T-cell (primary cell): ENCODE measurements at regions not wholly inside any gene's neighbourhood (a gene's known extent, or its start where the extent isn't known, plus 50 kb on each side); places are given as distances from the start of the nearest gene placed in this dataset.

Experiments
- ATAC-seq, 4 experiments: fragments of 200-7000 bp in 3 of 4; fragments of 150-1000 bp in 1 of 4; cut with Tn5 transposase; replicated peaks in 1 of 4; 1 replicate in 3 of 4; 2 replicates in 1 of 4; pipeline ENCODE4 v1.10.0; 2021; ENCODE audit warnings: moderate library complexity in 3 of 4, mild to moderate bottlenecking in 2 of 4, moderate number of reproducible peaks in 1 of 4
- CTCF ChIA-PET, 2 donors: fragments of 300-600 bp; sonication (Branson Sonifier 250); formaldehyde crosslinking; loops; one replicate each; lab custom pipeline; 2022; ENCODE audit warnings: antibody characterized with exemption in 2 of 2; lab: Charles Lee
- POLR2A ChIA-PET, 2 donors: fragments of 300-600 bp; sonication (Branson Sonifier 250); formaldehyde crosslinking; loops; one replicate each; lab custom pipeline; 2022; ENCODE audit warnings: antibody characterized with exemption in 2 of 2; lab: Charles Lee
- DNase-seq, 35 experiments: peaks; one replicate each; pipeline versions ENCODE4 v3.0.0 to v3.0.0-alpha.2; 2013 to 2023
- H3K27ac ChIP-seq: one replicate; pipeline ENCODE4 v1.5.1; 2013; ENCODE audit warnings: low read length
- H3K27me3 ChIP-seq, 2 experiments: replicated peaks in 1 of 2; 1 replicate in 1 of 2; 2 replicates in 1 of 2; pipeline versions ENCODE4 v1.6.1 to v1.7.0; 2013; ENCODE audit warnings: low read length in 1 of 2, mixed read lengths in 1 of 2; ENCODE audit not compliant: control insufficient read depth in 2 of 2, insufficient read depth in 2 of 2; ENCODE audit errors: extremely low read depth in 1 of 2
- H3K36me3 ChIP-seq, 2 donors: 1 replicate in 1 of 2; 2 replicates in 1 of 2; pipeline versions ENCODE4 v1.6.1 to v1.7.0; 2013; ENCODE audit warnings: low read length in 1 of 2; ENCODE audit not compliant: control insufficient read depth in 2 of 2, insufficient read depth in 1 of 2; ENCODE audit errors: extremely low read depth in 1 of 2
- H3K4me1 ChIP-seq, 2 experiments: 1 replicate in 1 of 2; 2 replicates in 1 of 2; pipeline versions ENCODE4 v1.6.1 to v1.7.0; 2013; ENCODE audit warnings: low read length in 2 of 2, mixed read lengths in 1 of 2; ENCODE audit not compliant: insufficient read depth in 2 of 2, control insufficient read depth in 1 of 2; ENCODE audit errors: extremely low read depth in 1 of 2
- H3K4me3 ChIP-seq, 2 donors: 1 replicate in 1 of 2; 2 replicates in 1 of 2; pipeline versions ENCODE4 v1.5.1 to v1.7.0; 2013; ENCODE audit warnings: mild to moderate bottlenecking in 2 of 2, low read length in 1 of 2, moderate library complexity in 1 of 2; ENCODE audit not compliant: control insufficient read depth in 1 of 2; ENCODE audit errors: extremely low read depth in 1 of 2
- H3K9me3 ChIP-seq: 2 replicates; pipeline ENCODE4 v1.7.0; 2013
- H3K27ac Mint-ChIP-seq, 2 donors: one replicate each; pipeline ENCODE4 v1.8.0; 2020 to 2021; ENCODE audit warnings: mild to moderate bottlenecking in 2 of 2, mixed read lengths in 2 of 2
- H3K27me3 Mint-ChIP-seq, 2 donors: one replicate each; pipeline ENCODE4 v1.8.0; 2021 to 2022; ENCODE audit warnings: mixed read lengths in 2 of 2
- H3K36me3 Mint-ChIP-seq: one replicate; pipeline ENCODE4 v1.8.0; 2021; ENCODE audit warnings: mixed read lengths
- H3K4me1 Mint-ChIP-seq, 3 donors: one replicate each; pipeline ENCODE4 v1.8.0; 2020 to 2022; ENCODE audit warnings: mixed read lengths in 3 of 3, mild to moderate bottlenecking in 1 of 3
- H3K4me3 Mint-ChIP-seq, 3 donors: one replicate each; pipeline ENCODE4 v1.8.0; 2020 to 2022; ENCODE audit warnings: mild to moderate bottlenecking in 3 of 3, mixed read lengths in 3 of 3, moderate library complexity in 3 of 3
- H3K9me3 Mint-ChIP-seq, 3 donors: one replicate each; pipeline ENCODE4 v1.8.0; 2020 to 2022; ENCODE audit warnings: mixed read lengths in 3 of 3
- WGBS: methylation state at CpG from one replicate; pipeline ENCODE4 v1.1.5; 2013; ENCODE audit warnings: missing lambda C conversion rate; ENCODE audit not compliant: insufficient coverage; 5-methylcytosine and 5-hydroxymethylcytosine counted together

- H3K27ac ChIP-seq = no peak overlapping the region
- H3K27me3 ChIP-seq = no peaks in the 10 kb centered on the region
- Mint-ChIP-seq H3K27me3 (peaks cover 9 to 13% of the 10 kb centered on the region in 2 donors), H3K4me3 (no peak overlapping the region), H3K27ac (no peak overlapping the region), H3K4me1 (no peaks in the 10 kb centered on the region), H3K9me3 (no peaks in the 10 kb centered on the region), H3K36me3 (no peaks in the 10 kb centered on the region)
- no peaks in the 10 kb centered on the region for H3K9me3 ChIP-seq
- no peaks in the 10 kb centered on the region for H3K4me1 ChIP-seq
- CTCF ChIA-PET = no interaction called here
- no peak overlapping the region for H3K4me3 ChIP-seq
- H3K36me3 ChIP-seq = no peaks in the 10 kb centered on the region
- POLR2A ChIA-PET = no interaction called here
- ATAC-seq (no peak), DNase-seq (no peak)
- WGBS = no CpG with 5 or more reads among the region's 2 CpGs
These were observed 52.8 kb upstream of the RAI14 start for GRCh38 chr5:34603378-34603777.

DNA sequence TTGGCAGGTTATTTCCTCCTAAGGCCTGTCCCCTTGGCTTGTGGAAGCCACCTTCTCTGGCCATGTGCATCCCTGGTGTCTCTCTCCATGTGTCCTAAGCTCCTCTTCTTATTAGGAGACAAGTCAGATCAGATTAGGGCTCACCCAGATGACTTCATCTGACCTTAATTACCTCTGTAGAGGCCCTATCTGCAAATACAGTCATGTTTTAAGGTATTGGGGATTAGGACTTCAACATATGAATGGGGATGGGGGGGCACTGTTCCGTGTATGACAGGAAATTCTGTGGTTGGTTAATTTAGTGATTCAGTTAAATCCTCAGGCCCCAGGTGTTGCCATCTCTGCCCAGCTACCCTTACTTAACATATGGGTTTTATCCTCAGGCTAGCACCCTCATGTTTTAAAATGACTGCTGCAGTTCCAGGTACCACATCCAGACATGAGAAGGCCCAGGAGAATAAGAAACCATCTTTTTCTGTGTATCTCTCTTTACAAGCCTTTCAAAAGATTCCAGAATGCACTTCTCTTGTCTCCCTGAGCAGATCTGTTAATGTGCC, 51.9 kb upstream of the RAI14 start:
- no peak overlapping the region for H3K4me3 ChIP-seq
- no peak overlapping the region for H3K27ac ChIP-seq
- H3K4me3 Mint-ChIP-seq = no peak overlapping the region
- no peak overlapping the region for H3K27ac Mint-ChIP-seq
- CTCF ChIA-PET = no interaction called here
- H3K9me3 Mint-ChIP-seq = no peaks in the 10 kb centered on the region
- H3K27me3 ChIP-seq = no peaks in the 10 kb centered on the region
- no peaks in the 10 kb centered on the region for H3K4me1 ChIP-seq
- no peaks in the 10 kb centered on the region for H3K36me3 Mint-ChIP-seq
- no peak for ATAC-seq
- H3K27me3 Mint-ChIP-seq = peaks cover 9 to 15% of the 10 kb centered on the region in 2 donors
- POLR2A ChIA-PET = interaction anchor here in 1 of 2 donors (0.5 kb wide), 1 partner anchor 30 kb away, joined by 3 read pairs; no protein-coding TSS in a partner anchor
- DNase-seq = no peak
- no peaks in the 10 kb centered on the region for H3K9me3 ChIP-seq
- no CpG with 5 or more reads among the region's 1 CpG for WGBS
- no peaks in the 10 kb centered on the region for H3K36me3 ChIP-seq
- H3K4me1 Mint-ChIP-seq = no peaks in the 10 kb centered on the region

DNA sequence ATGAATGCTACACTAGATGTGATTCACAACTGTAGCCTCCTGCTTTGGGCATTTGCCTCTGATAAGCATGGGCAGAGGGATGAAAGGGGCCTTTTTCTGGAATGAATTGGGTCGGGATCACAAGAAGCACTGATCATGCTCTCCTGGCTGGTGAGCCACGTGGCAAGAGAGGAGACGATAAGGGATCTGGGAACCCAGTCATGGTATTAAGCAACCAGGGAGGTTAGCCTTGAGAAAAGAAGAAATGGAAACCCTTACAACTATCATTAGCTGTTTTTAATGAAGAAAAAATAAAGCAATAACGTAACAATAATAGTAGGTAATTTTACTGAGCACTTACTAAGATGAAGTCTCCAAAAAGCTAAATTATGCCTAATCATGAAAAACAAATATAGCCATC, 50.0 kb upstream of the RAI14 start:
- no peak overlapping the region for H3K27ac Mint-ChIP-seq
- Histone ChIP-seq H3K36me3 (no peaks in the 10 kb centered on the region), H3K27ac (no peak overlapping the region), H3K9me3 (no peaks in the 10 kb centered on the region), H3K4me1 (no peaks in the 10 kb centered on the region), H3K4me3 (no peak overlapping the region), H3K27me3 (no peaks in the 10 kb centered on the region)
- H3K27me3 Mint-ChIP-seq = peaks cover 9 to 15% of the 10 kb centered on the region in 2 donors
- no CpG with 5 or more reads among the region's 4 CpGs for WGBS
- ChIA-PET POLR2A (no interaction called here), CTCF (no interaction called here)
- no peak overlapping the region for H3K4me3 Mint-ChIP-seq
- no peaks in the 10 kb centered on the region for H3K36me3 Mint-ChIP-seq
- ATAC-seq (no peak), DNase-seq (no peak)
- H3K4me1 Mint-ChIP-seq = no peaks in the 10 kb centered on the region
- H3K9me3 Mint-ChIP-seq = no peaks in the 10 kb centered on the region
